GM19372 (cell line): ENCODE measurements at regions not wholly inside any gene's neighbourhood (a gene's known extent, or its start where the extent isn't known, plus 50 kb on each side); places are given as distances from the start of the nearest gene placed in this dataset.
A peak's percentile ranks its signal among the peaks of the same experiment; 100 is the strongest.

Experiments
- ATAC-seq: cut with Tn5 transposase; IDR thresholded peaks from one replicate; pipeline ENCODE4 v1.9.1; 2021; ENCODE audit warnings: mild to moderate bottlenecking, low read depth, moderate library complexity; ENCODE audit not compliant: unreplicated experiment

DNA sequence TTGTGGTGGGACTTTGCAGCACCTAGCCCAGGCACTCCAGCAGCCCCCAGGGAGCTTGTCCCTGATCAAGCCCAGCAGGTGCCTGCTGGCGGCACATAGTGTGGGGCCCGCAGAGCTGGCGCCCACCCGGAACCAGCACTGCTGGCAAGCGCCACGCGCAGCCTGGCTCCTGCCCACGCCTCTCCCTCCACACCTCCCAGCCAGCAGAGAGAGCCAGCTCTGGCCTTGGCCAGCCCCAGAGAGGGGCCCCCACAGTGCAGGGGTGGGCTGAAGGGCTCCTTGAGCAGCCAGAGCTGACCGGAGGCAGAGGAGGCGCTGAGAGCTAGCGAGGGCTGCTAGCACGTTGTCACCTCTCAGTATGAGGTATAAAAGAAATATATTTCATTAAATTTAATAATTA is 716.5 kb upstream of the MAP3K7 start:
- ATAC-seq = no peak

DNA sequence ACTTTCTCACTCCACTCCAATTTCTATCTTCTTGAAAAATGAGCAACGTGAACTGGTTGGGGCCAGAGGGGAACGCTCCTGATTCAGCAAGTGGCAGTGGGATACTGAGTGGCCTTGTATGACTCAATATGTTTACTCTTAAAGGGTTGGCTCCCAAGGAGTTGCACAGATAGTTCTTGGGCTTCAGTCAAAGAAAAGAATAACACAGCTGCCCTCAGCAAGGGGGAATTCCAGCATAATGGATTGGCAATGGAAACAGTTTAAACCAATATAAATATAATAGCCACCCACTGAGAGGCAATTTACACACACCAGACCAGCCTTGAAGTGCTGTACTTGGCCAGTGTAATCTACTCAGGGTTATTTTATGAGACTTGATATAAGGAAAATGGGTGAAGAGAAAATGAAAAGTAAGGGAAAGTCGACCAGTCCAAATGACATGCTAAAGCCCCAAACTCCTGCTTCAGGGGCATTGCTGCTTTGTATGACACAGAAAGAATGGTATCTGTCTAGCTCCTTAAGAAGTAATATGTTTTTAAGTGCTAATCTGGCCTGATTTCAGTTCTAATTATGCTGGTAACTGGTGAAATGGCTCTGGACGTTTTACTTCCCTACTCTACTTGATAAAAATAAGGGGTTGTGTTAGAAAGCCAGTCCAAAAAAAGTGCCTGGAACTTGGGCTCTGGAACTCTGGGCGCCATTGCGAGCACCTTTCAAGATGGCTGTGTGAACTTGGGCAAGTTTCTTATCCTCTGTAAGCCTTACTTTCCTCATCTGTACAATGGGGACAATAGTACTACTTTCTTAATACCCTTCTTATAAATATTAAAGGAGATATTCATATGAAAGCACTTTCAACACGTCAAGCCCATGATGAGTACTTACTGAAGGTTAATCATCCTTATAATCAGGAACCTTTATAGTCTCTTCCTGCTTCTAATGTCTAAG is 712.9 kb upstream of the MAP3K7 start:
- ATAC-seq = no peak

DNA sequence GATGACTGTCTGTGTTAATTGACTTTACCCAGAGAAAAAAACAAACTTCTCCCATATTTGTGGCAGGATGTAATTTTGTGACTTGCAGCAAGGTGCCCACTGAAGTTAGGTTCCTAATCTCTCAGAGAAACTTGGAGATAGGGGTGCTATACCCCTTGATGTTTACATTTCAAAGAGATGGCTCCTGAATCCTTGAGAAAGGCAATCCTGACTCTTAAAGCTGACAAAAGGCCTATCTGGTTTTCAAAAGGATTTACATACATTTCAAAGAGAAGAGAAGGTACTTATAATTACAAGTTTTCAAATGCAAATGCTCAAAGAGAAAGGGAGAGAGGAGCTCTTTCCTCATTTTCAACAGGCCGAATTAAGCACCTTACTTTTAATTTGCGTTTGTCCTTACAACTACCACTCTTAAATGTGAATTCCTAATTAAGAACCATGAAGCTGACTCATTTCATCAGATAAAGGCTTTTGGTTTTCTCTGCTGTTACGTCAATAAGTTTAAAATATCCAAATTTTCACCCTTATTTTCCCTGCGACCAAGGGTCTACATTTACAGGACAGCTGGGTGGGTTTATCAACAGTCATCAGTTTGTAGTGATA is 711.8 kb upstream of the MAP3K7 start:
- ATAC-seq = no peak

DNA sequence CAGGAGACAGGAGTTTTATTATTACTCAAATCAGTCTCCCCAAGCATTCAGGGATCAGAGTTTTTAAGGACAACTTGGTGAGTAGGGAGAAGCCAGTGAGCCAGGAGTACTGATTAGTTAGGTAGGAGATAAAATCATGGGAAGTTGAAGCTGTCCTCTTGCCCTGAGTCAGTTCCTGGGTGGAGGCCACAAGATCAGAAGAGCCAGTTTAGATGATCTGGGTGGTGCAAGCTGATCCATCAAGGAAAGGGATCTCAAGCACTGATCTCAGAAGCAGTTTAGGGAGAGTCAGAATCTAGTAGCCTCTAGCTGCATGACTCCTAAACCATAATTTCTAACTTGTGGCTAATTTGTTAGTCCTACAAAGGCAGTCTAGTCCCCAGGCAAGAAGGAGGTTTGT is 706.5 kb upstream of the MAP3K7 start:
- ATAC-seq = no peak

DNA sequence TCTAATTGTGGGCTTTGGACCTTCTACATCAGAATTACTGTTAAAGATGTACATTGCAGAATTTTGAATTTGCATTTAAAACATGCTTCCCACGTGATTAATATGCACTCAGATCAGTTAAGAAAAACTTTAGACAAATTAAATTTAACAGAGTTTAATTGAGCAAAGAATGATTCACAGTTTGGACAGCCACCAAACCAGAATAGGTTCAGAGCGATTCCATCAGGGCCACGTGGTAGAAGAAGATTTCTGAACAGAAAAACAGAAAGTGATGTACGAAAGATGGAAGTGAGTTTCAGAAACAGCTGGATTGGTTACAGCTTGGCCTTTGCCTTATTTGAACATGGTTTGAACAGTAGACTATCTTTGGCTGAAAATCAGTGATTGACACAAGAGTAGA is 704.2 kb upstream of the MAP3K7 start:
- no peak for ATAC-seq

DNA sequence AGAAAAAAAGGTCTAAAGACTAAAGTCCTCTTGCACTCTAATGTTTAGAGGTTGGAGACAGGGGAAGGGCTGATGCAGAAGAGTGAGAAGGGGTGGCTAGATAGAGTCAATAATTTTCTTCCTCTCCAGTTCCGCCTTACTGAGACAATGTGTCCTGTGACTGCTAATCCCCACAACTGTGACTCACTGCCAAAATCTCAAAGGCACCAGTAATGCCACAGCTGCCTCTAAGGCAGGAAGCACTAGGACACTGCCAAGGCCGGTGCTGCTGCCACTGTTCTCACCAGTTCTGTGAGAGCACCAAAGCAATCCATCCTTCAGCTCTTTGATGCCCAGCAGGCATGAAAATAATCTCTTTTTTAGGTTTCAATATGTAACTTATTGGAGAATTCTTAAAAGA is 701.9 kb upstream of the MAP3K7 start:
- no peak for ATAC-seq

DNA sequence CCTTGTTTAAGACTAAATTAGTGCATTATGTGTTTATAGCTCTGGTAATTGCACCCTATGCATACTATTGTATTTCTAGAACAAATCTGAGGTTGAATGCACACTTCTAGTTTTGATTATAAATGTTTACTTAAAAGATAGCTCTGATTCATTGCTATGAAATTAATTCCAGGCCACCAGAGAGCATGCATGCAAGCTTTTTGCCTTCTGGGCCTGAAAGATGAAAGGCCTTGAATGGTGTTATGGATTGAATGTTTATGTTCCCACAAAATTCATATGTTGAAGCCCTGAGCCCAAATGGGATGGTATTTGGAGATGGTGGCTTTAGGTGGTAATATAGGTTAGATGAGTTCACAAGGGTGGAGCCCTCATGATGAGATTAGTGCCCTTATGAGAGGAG is 695.0 kb upstream of the MAP3K7 start:
- ATAC-seq = no peak

DNA sequence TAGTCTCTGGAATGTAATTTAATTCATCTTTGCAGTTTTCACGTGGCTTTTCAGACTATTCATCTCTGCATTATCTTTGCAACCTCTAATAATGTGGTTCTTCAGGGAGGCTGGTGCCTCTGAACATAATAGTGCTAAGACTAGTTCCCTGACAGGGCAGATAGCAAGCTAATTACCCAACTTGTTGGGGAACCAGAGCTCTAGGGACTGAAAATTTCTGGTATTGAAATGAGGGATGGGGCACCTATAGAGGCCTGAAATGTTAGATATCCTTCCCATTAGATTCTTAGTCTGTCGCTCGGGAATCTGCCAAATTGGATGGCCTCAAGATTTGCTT is 693.6 kb upstream of the MAP3K7 start:
- no peak for ATAC-seq

DNA sequence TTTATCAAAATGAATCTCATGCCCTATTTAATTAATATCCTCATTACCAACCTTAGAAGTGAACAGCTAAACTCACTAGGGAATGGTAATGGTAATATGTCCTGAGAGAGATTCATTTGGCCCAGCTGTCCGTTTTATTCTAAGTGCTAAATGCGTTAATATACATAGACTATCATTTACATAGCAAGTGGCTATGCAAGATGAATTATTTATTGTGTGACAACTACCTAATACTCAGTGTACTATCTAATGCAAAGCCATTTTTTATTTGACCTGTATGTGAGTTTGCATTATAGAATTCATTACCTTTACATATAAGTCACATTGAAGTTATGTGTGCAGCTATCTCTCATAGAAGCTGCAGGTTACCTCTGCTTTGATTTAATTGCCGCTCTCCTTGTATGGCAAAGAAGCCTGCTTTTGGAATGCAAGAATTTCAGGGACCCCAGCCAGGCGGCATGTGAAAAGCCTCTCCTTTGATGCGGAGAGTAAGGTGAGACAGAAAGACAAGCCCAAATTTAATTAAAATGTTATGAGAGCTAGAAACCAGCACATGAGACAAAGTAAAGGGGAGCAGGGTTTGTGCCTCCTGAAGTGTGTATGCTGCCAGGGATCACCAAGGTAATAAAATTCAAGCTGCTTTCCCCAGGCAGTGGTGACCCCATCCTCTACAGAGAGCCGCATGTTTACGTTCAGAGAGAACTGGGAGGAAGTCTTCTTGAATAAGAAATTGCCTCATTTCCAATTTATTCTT is 693.0 kb upstream of the MAP3K7 start:
- no peak for ATAC-seq

DNA sequence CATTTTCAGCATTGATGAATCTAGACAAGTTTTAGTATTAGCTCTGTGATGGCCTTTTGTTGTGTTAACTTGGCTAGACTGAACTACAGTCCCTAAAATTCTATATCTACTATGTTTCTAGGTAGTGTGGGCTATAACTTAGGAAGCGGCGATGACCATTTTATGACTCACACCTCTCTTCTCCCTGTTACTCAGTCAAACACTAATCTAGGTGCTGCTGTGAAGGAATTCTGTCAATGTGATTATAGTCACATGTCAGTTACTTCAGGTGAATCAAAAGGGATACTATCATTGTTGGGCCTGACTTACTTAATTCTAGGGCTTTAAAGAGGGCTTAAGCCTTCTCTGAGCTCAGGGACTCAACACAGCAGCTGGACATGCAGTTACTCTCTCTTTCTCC is 691.5 kb upstream of the MAP3K7 start:
- ATAC-seq = no peak

DNA sequence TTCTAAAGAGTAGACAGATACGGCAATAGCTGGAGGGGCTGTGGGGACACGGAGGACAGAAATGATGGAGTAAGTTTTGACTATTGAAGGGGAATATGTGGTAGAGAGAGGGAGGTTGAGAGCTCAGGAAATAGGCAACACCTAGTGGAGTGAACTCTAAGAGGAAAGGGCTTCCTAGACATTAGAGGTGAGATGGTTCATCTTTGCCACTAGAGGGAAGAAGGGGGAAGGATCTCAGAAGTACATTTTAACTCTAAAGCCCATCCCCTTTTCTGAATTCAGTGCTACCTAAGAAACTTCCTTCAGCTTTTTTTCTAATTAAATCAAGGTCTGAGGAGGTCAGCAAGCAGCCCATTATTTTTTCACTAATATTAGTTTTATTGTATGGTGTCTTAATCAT is 689.4 kb upstream of the MAP3K7 start:
- ATAC-seq = peak; percentile 74

DNA sequence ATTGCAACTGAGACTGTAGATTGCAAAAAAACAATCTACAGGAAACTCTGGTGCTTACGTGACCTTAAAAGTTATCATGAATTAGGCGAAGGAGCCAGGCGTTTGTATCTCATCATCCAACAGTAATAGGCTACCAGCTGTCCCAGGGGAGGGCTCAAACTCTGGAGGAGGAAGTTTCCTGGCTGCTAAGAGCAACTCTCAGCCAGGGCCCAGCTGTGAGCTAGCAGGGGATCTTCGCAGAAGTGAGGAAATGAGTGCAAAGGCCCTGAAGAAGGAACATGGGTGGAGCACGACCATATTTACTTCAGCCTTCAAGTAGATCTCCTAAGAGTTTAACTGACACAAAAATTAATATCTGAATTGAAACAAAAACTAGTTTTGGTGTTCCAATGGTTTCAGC is 686.9 kb upstream of the MAP3K7 start:
- no peak for ATAC-seq

DNA sequence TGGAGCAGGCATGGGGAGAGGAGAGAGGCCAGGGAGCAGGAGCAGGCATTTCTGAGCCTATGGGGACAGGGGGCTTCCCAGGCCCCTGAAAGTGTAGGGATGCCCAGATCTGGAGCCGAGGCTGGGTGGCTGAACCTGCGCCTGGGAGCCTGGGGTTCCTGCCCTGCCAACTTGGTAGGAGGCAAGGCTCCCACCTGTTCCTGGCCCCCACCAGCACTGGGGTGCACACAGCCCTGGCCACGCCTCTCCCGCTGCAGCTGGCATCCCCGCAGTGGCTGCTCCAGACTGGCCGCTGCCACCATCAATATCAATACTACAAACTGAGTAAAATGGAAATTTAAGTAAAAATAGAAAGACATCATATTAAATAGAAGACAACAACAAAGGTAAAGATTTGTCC is 684.9 kb upstream of the MAP3K7 start:
- ATAC-seq = no peak

DNA sequence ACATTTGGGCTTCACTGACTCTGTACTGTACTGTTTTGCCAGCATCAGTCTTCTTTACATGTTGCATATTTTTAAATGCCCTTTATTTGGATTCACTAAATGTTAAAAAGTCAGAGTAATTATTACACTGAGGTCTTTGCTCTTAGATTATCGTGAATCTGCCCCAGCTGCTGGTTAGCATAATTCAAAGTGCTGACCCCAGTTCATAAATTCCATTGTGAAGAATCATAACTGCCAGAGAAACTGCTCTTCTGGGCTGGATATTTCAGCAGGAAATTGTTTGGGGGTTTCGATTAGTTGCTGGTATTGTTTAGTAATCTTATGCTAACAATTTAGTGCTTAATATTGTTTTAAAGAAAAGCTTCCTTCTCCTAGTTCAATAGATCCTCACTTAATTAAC is 682.1 kb upstream of the MAP3K7 start:
- ATAC-seq = no peak

DNA sequence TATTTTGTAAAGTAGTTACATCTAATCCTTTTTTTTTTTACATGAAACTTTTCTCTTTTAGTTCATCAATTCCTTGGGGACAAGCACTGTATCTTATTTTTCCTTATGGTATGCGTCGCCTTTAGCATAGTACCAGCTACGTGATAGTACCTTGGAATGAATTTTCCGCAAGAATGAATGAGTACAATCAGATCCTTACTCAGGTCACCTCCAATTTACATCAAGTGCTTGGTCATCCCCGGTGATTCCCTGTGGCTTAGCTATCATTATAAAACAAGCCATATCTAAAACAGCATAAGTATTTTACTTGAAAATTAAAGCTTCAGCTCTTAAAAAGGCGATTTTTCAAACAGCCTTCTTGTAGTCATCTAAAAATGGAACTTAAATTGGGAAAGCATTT is 680.4 kb upstream of the MAP3K7 start:
- no peak for ATAC-seq

DNA sequence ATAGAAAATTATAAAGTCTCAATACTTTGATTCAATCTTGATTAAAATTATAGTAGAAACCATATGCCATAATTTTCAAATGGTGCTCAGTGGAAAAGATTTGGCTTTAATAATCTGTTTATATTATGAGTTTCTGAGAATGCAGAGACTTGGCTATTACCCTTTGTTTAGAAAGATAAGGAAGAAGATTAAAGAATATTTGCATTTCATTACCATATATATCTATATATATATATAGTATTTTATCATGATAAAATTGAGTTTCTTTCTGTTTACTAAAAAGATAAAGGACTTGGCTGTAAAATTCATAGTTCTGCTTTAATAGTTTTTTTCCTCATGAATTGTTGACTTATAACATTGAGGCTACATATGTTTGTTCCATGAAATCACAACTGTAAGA is 679.3 kb upstream of the MAP3K7 start:
- no peak for ATAC-seq

DNA sequence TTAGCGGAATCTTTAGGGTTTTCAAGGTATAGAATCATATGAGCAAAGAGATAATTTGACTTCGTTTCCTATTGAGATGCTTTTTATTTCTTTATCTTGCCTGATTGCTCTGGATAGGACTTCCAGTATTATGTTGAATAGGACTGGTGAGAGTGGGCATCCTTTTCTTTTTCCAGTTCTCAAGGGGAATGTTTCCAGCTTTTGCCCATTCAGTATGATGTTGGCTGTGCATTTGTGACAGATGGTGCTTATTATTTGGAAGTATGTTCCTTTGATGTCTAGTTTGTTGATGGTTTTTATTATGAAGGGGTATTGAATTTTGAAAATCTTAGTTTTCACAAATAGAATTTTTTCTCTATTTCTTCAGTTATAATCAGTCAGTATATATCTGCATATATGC is 656.6 kb upstream of the MAP3K7 start:
- ATAC-seq = no peak

DNA sequence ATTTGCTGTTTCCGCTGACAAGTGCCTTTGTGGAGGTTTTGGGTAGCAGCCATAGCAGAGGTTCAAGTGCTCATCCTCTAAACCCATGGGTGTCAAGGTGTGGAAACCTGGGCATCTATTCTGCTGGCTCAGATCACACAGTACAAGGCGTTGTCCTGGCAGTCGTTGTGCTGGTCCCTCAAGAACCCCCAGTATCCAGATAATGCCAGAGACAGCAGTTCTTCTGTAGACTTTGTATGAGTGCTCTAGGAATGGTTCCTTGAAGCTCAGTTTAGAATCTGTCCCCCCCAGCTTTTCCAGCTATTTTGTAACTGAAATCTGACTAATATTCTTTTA is 655.7 kb upstream of the MAP3K7 start:
- no peak for ATAC-seq

DNA sequence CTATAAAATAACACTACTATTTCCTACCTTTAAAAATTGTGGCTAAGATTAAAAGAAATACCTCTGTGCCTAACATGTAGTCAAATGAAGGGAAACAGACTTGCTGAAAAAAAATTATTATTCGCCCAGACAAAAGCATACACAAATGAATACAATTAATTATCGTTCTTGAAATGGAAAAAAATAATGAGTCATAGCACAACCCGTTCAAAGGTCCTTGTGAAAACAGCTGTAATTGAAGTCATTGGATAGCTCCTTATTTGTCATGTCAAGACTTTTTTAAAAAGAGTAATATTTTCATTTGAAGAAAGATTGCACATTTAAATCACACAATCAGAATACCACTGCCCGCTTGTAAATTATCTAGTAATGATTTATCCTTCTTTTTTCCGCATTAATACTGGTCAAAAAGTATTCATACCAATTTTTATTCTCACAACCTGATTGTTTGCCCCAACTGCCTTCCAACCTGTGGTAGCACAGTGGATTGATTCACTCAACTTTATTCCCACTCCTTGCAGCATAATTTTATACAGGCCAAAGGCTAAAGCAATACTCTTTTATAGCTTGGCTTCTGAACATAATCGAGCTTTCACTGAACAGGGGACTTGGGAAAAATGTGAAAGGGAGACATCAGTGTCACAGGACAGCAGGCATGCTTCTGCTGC is 655.2 kb upstream of the MAP3K7 start:
- no peak for ATAC-seq

DNA sequence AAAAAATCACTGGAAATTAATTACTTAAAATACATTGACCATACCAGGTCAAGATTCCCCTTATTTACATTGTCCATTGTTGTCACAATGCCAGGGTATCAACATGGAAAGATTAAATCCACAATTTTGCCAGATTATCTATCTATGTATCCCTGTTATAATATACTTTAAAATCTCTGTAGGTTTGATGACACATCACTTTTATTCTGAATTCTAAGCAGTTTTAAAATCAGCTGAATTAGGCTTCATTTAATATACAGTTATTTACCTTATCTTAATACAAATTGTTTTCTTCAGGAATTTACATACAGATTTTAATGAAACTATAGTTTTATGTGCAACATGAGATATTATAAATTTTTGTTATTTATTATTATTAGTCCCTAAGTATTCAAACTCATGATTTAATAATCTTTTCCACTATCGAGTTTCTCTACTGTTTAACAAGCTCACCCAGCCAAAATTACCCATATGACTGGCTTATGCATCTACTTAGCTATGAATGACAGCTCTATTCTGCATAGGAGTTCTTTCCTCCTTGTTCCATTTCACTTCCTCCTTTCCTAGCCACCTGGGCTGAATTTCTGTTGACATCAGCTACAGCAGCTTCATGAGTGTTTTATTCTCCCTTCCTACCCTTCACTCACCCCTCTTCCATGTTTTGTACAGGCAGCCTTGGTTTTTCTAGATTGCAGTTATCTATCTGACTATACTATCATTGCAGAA is 654.2 kb upstream of the MAP3K7 start:
- ATAC-seq = peak; percentile 74
